Spleen (tissue), 11 donors: ENCODE measurements at regions not wholly inside any gene's neighbourhood (a gene's known extent, or its start where the extent isn't known, plus 50 kb on each side); places are given as distances from the start of the nearest gene placed in this dataset.

Source experiments
- DNase-seq: peaks from one replicate; pipeline ENCODE4 v3.0.0-alpha.2; 2020
- H3K27ac ChIP-seq, 8 donors: fragments of 200-600 bp; sonication (generic) in 7 of 8; 1 replicate in 4 of 8; 2 replicates in 4 of 8; pipeline versions ENCODE4 v1.5.0 to v1.8.0; 2016 to 2021; ENCODE audit warnings: inconsistent platforms in 4 of 8, mild to moderate bottlenecking in 4 of 8, moderate library complexity in 1 of 8
- H3K27me3 ChIP-seq, 7 donors: fragments of 200-600 bp; sonication (generic) in 6 of 7; replicated peaks in 1 of 7; 1 replicate in 4 of 7; 2 replicates in 3 of 7; pipeline versions ENCODE4 v1.5.0 to v1.8.0; 2016 to 2021; ENCODE audit warnings: inconsistent platforms in 3 of 7, mild to moderate bottlenecking in 1 of 7
- H3K36me3 ChIP-seq, 6 donors: fragments of 200-600 bp; sonication (generic) in 5 of 6; 1 replicate in 4 of 6; 2 replicates in 2 of 6; pipeline versions ENCODE4 v1.5.0 to v1.8.0; 2016 to 2021; ENCODE audit warnings: inconsistent platforms in 2 of 6
- H3K4me1 ChIP-seq, 6 donors: fragments of 200-600 bp; sonication (generic) in 5 of 6; 1 replicate in 3 of 6; 2 replicates in 3 of 6; pipeline versions ENCODE4 v1.5.0 to v1.8.0; 2016 to 2021; ENCODE audit warnings: inconsistent platforms in 3 of 6
- H3K4me3 ChIP-seq, 8 donors: fragments of 200-600 bp; sonication (generic) in 7 of 8; 1 replicate in 4 of 8; 2 replicates in 4 of 8; pipeline versions ENCODE4 v1.5.0 to v1.8.0; 2016 to 2021; ENCODE audit warnings: inconsistent platforms in 4 of 8, mild to moderate bottlenecking in 4 of 8, moderate library complexity in 2 of 8
- H3K9me3 ChIP-seq, 8 donors: fragments of 200-600 bp; sonication (generic) in 7 of 8; 1 replicate in 4 of 8; 2 replicates in 4 of 8; pipeline versions ENCODE4 v1.5.0 to v1.8.0; 2016 to 2021; ENCODE audit warnings: inconsistent platforms in 4 of 8
- POLR2A ChIP-seq, 3 donors: fragments of 450-650 bp; IDR thresholded peaks; one replicate each; pipeline ENCODE4 v1.5.1; 2017; ENCODE audit warnings: antibody characterized with exemption in 3 of 3, mild to moderate bottlenecking in 1 of 3
- POLR2AphosphoS5 ChIP-seq, 3 donors: sonication (generic); formaldehyde crosslinking; IDR thresholded peaks; one replicate each; pipeline ENCODE4 v1.5.1; 2017; ENCODE audit warnings: antibody characterized with exemption in 3 of 3
- WGBS, 5 donors: extraction: QIAGEN DNeasy Blood & Tissue Kit in 3 of 5; methylation state at CpG; one replicate each; pipeline versions ENCODE4 v1.1.5 to v1.1.7; 2013 to 2018; 5-methylcytosine and 5-hydroxymethylcytosine counted together
- intact Hi-C: fragments of 100-400 bp; cut with DNase I; formaldehyde crosslinking; loops from one replicate; pipeline ENCODE4 v1.15.0; 2023; ENCODE audit warnings: low total_unique reads
- TF ChIP-seq, protein P1 (sequence below), 11 experiments: fragments of 200-600 bp in 7 of 11; fragments of 450-650 bp in 4 of 11; sonication (generic) in 4 of 11; IDR thresholded peaks in 8 of 11; conservative IDR thresholded peaks in 3 of 11; 1 replicate in 7 of 11; 2 replicates in 4 of 11; pipeline versions ENCODE4 v1.4.0 to v1.8.0; 2016 to 2021; ENCODE audit warnings: antibody characterized with exemption in 11 of 11, inconsistent platforms in 4 of 11, mild to moderate bottlenecking in 1 of 11
- donor health status: healthy with polysubstance abuse.
- donor health status: DM: no; HTN: no; CAD: no; lungs with moderate emphysema.
- donor health status: DM: no; HTN: no; CAD: no.
- donor health status: Bipolar disorder and iron deficiency.
- donor health status: healthy.
- donor health status: DM: no; HTN: no; CAD: no.
- donor health status: DM: yes; HTN: yes; CAD: no.

GRCh38 chr3:27590437-27591298, 106.5 kb upstream of the SLC4A7 start:
- TF ChIP-seq POLR2AphosphoS5 (IDR thresholded peaks at IDR 0.05) (peak in 1 of 3 donors; percentile 39), POLR2A (IDR thresholded peaks at IDR 0.05) (no peak)
- TF ChIP-seq, protein P1, sequence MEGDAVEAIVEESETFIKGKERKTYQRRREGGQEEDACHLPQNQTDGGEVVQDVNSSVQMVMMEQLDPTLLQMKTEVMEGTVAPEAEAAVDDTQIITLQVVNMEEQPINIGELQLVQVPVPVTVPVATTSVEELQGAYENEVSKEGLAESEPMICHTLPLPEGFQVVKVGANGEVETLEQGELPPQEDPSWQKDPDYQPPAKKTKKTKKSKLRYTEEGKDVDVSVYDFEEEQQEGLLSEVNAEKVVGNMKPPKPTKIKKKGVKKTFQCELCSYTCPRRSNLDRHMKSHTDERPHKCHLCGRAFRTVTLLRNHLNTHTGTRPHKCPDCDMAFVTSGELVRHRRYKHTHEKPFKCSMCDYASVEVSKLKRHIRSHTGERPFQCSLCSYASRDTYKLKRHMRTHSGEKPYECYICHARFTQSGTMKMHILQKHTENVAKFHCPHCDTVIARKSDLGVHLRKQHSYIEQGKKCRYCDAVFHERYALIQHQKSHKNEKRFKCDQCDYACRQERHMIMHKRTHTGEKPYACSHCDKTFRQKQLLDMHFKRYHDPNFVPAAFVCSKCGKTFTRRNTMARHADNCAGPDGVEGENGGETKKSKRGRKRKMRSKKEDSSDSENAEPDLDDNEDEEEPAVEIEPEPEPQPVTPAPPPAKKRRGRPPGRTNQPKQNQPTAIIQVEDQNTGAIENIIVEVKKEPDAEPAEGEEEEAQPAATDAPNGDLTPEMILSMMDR (IDR thresholded peaks at IDR 0.05 in 8 of 11, conservative IDR thresholded peaks at IDR 0.05 in 3 of 11) = no peak

DNA sequence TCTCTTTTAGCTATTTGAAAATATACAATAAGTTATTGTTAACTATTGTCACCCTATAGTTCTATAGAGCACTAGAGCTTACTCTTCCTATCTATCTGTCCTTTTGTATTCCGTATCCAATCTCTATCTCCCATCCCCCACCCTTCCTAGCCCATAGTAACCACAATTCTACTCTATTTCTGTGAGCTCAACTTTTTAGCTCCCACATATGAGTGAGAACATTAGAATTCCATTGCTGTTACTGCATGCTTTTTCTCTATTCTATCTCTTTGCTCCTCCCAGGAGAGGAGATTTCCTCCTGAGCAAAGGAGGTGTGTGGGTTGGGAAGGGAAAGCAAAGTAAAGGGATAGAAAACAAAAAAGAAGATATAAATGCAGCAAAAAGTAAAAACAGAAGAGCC, 105.6 kb upstream of the SLC4A7 start:
- Histone ChIP-seq H3K36me3 (no peaks in the 10 kb centered on the region), H3K4me3 (no peak overlapping the region), H3K27me3 (no peaks in the 10 kb centered on the region), H3K4me1 (peaks cover 25 to 39% (median 32%) of the 10 kb centered on the region in 6 donors), H3K9me3 (no peaks in the 10 kb centered on the region), H3K27ac (peak overlapping the region in 7 of 8 donors; percentile 14 to 78 (median 70))
- intact Hi-C loops = no loop called here
- WGBS, 5 donors = 85 to 96% (median 94%) methylated on average over 1 of the region's 1 CpG
- TF ChIP-seq POLR2AphosphoS5 (IDR thresholded peaks at IDR 0.05) (no peak), POLR2A (IDR thresholded peaks at IDR 0.05) (no peak)
- TF ChIP-seq, protein P1 (IDR thresholded peaks at IDR 0.05 in 8 of 11, conservative IDR thresholded peaks at IDR 0.05 in 3 of 11) = no peak
- DNase-seq = no peak

More at GRCh38 chr3:27590437-27591298, 106.5 kb upstream of the SLC4A7 start:
- WGBS, 5 donors = 5 to 15% (median 9%) methylated on average over 5 of the region's 5 CpGs
- H3K9me3 ChIP-seq = no peaks in the 10 kb centered on the region
- intact Hi-C loops = no loop called here
- no peak overlapping the region for H3K4me3 ChIP-seq
- peaks cover 25 to 39% (median 32%) of the 10 kb centered on the region in 6 donors for H3K4me1 ChIP-seq
- no peaks in the 10 kb centered on the region for H3K36me3 ChIP-seq
- no peak for DNase-seq
- no peaks in the 10 kb centered on the region for H3K27me3 ChIP-seq
- peak overlapping the region; percentile 14 to 78 (median 70) for H3K27ac ChIP-seq

GRCh38 chr3:27585429-27585828, 101.2 kb upstream of the SLC4A7 start:
- Histone ChIP-seq H3K9me3 (no peaks in the 10 kb centered on the region), H3K27me3 (no peaks in the 10 kb centered on the region), H3K36me3 (no peaks in the 10 kb centered on the region), H3K4me3 (no peak overlapping the region), H3K4me1 (peaks cover 8 to 12% (median 10%) of the 10 kb centered on the region in 6 donors), H3K27ac (no peak overlapping the region)
- no peak for TF ChIP-seq POLR2AphosphoS5 (IDR thresholded peaks at IDR 0.05)
- no peak for DNase-seq
- 60 to 82% (median 70%) methylated on average over 3 of the region's 3 CpGs for WGBS, 5 donors
- intact Hi-C loops = no loop called here

DNA sequence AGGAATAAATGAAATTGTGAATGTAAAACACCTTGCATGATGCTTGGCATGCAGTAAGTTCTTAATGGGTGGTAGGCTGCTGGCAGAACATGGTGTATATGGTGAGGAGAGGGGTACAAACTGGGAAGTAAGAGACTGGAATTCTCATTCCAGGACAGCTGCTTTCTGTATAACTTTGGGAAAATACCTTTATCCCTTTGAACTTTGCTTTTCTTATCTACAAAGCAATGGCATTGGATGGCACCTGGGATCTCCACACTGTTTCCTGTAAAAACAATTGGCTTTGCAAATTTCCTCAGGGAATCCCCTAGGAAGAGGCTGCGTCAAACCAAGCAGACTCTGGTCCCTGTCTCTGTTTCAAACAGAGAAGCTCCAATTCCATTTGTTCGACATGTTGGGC, 100.7 kb upstream of the SLC4A7 start:
- Histone ChIP-seq H3K27me3 (no peaks in the 10 kb centered on the region), H3K9me3 (no peaks in the 10 kb centered on the region), H3K36me3 (no peaks in the 10 kb centered on the region), H3K4me1 (peaks cover 2 to 6% (median 5%) of the 10 kb centered on the region in 6 donors), H3K27ac (no peak overlapping the region), H3K4me3 (no peak overlapping the region)
- DNase-seq = no peak
- intact Hi-C loops = no loop called here
- TF ChIP-seq POLR2AphosphoS5 (IDR thresholded peaks at IDR 0.05) (no peak), POLR2A (IDR thresholded peaks at IDR 0.05) (no peak)
- TF ChIP-seq, protein P1 (IDR thresholded peaks at IDR 0.05 in 8 of 11, conservative IDR thresholded peaks at IDR 0.05 in 3 of 11) = no peak
- WGBS, 5 donors = 57 to 86% (median 65%) methylated on average over 2 of the region's 2 CpGs
